HG02852 (cell line): ENCODE measurements at regions not wholly inside any gene's neighbourhood (a gene's known extent, or its start where the extent isn't known, plus 50 kb on each side); places are given as distances from the start of the nearest gene placed in this dataset.

Experiments used
- ATAC-seq: cut with Tn5 transposase; IDR thresholded peaks from one replicate; pipeline ENCODE4 v1.9.1; 2021; ENCODE audit warnings: mild to moderate bottlenecking, moderate library complexity; ENCODE audit not compliant: unreplicated experiment

DNA sequence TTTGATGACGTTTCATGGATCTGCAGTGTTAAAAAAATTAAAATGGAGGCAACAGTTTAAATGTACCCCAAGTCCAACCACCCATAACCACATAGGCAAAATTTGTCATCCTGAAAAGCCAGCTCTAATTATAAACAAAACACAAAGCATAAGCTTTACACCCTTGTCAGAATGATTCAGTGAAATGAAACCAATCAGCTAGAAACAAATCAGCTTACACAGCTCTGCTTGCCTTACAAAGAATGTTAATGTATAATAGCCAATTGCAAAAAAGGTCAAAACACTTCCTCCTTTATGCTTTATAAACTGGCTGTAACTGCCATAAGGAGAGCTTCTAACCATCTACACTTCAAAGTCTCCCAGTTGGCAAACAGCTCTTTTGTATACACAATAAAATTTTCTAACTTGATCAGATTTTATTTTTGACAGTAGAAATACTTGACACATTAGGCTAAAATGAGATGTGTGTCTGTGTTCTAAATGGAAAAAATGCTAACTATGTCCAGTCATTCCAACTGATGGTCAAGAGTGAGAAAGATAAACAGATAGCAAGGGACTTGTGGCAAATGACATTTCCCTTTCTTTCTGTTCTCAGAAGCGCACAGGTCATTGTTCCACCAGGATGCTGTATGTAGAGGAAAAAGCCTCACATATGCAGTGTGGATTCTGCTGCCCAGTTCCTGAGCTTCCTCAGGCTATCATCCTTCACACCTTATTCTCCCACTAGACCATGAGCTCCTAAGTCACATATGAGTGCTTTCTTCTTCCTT is 344.3 kb upstream of the ID4 start:
- no peak for ATAC-seq

DNA sequence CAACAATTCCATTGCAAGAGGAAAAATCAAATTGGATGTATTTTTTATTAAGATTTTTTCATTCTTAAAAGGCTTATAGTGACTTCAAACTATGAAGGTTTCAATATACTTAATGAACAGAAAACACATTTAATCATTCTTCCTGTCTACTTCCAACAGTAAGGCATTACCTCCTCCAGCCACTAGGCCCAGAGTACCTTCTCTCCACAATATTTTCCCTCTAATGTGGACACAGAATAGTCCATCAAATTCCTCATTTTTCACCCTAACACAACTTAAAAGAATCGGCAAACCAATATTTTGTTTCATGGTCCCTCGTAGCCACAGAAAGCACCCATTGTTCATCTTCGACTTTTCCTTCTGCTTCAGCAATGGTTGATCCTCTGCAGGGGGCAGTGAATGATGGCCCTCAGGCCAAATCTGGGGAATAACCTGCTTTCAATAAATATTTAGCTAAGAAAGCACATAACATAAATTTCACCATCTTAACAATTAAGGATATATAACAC is 335.4 kb upstream of the ID4 start:
- ATAC-seq: no peak

- no peak for ATAC-seq
These were observed 334.9 kb upstream of the ID4 start for GRCh38 chr6:19502301-19502700.

- ATAC-seq: no peak
These were observed 321.2 kb upstream of the ID4 start for GRCh38 chr6:19515939-19516338.

GRCh38 chr6:19519941-19520340 is 317.2 kb upstream of the ID4 start:
- no peak for ATAC-seq

GRCh38 chr6:19524366-19525186 is 312.6 kb upstream of the ID4 start:
- no peak for ATAC-seq

- ATAC-seq: no peak
These were observed 311.5 kb upstream of the ID4 start for GRCh38 chr6:19525673-19526072.

- no peak for ATAC-seq
These were observed 307.0 kb upstream of the ID4 start for GRCh38 chr6:19530188-19530587.

DNA sequence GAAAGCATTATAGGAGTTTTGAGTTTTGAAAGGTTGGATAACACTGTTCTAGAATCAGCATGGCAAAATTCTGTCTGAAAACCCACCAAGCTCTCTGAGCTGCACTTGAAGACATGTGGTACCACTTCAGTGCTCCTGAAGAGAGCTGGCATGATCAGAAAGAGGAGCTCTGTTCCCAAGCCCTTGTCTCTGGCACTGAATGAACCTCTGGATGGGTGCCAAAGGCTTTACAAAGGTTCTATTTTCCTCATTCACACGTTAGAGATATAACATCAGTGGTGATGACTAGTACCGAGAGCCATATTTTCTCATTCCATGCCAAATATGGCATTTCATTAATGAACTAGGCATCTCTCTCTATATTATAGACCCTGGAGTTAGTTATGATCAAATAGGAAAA is 301.8 kb upstream of the ID4 start:
- ATAC-seq: no peak

- ATAC-seq: no peak
These were observed 300.3 kb upstream of the ID4 start for GRCh38 chr6:19536838-19537237.

DNA sequence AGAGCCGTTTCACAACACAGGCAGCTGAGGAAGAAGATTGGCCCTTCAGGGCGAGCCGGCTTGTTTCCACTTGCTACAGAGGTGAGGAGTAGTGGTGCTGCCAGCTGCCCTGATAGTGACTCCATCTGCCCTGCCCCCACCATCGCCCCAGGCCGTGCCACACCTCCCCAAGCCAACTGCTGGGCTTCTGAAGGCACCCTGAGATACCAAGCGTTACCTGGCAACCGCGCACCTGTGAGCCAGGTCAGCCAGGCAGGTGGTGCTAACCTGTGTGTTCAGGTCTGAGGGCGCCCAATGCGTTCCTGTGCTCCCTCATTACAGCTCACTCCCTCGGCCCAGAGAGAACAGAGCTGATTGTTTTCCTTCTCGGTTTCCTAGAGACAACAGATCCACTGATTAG is 299.1 kb upstream of the ID4 start:
- ATAC-seq: no peak

DNA sequence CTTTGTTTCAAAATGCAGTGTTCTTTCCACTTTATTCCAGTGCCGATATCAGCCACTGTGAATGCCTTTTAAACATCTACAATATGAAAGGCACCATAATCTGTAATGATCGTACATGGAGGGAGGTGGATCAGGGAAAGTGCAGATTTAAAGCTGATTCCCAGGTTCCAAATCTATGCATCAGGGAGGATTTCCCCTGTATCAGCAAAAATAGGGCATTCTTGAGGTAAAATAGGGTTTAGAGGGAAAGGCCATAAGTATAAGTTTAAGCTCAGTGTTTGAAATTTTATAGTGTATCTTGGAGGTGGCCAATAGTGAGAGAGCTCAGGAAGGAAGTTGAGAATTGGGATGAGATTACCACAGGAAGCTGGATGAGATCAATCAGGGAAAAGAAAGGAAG is 289.7 kb upstream of the ID4 start:
- no peak for ATAC-seq

- no peak for ATAC-seq
These were observed 288.1 kb upstream of the ID4 start for GRCh38 chr6:19549109-19549508.

GRCh38 chr6:19550380-19550779 is 286.8 kb upstream of the ID4 start:
- no peak for ATAC-seq

DNA sequence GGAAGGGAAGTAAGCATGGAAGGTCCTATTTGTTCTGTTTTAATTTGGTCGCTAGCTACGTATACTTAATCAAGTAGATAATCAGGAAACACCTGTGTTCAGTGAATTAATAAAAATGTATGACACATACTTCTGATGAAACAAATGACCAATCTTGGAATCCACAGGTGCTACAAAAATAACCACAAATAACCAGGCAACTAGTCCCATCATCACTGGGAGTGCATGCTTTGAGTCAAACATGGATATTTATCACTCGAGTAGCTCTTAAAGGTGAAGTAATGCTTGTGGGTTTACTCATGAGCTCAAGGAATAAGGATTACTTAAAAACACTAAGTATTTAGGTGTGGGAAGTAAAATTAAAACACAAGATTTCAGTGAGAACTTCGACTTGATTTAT is 285.6 kb upstream of the ID4 start:
- no peak for ATAC-seq

GRCh38 chr6:19552076-19552475 is 285.1 kb upstream of the ID4 start:
- ATAC-seq: no peak

DNA sequence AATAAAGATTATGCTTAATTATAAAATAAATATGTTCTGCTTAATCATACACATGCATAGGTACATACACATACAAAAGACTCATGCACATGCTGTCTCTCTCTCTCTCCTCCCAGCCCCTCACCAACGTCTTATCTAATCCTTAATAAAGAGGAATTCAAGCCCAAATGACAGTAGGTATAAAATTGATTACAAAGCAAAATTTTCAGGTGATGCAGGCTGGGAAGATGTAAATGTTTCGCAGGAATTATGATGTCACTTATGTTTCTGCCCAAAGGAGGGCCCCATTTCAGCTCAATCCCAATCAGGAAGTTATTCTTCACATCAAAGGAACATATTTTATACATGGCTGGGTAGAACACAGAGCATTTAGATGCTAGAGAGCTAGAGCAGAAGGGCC is 284.6 kb upstream of the ID4 start:
- no peak for ATAC-seq

DNA sequence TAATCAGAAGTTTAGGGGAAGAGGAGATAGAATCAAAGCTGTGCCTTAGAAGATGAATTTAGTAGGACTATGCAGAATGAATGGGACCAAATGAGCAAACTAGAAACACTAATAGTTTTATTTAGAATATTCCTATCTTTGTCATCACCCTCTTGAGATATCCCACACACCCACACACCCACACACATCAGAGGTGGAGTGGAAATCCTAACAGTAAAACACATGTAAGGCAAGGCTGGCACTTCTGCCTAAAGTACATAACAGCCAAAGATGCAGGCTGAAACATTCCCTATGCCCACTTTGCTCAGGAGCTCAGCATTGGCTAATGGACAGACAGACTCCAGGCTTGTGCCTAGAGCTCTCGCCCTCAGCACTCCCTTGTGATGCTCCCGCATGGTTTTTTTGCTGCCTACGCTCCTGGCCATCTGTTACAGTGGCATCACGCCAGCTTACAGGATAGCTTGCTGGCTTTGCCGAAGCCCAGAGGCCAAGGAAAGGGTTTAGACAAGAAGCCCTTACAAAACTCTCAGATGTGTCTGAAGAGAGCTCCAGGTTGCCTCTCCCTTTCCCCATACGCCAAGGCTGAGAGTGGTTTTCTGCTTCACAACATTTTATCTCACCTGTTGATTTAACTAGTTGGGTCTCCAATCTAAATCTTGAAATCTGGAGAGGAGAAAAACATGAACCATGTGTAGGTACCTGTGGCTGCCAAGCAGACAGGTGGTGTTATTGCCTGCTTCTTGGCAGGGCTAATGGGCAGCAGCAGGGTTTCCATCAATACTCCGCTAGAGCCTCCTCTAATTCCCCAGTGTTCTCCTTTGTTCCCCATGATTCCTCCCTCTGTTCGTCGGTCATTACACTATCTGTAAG is 282.6 kb upstream of the ID4 start:
- ATAC-seq: no peak

DNA sequence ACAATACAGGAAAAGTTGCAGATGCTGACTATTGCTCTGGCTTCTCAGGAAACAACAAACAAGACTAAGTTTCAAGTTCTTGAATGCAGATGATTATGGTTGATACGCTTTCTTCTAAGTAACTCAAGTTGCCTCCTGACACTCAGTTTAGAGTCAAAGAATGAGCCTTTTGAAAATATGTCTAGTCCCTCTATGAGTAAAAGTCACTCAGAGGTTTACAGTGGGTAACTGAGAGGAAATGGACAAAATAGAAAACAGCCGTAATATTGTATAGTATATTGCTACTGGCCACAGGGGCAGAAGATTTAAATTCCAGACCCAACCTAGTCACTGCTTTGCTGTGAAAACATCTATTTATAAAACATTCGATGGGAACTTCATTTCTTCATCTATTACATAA is 280.0 kb upstream of the ID4 start:
- no peak for ATAC-seq

- ATAC-seq: no peak
These were observed 279.0 kb upstream of the ID4 start for GRCh38 chr6:19558201-19558600.

- ATAC-seq: no peak
These were observed 278.2 kb upstream of the ID4 start for GRCh38 chr6:19558934-19559333.
